Mesendoderm (in vitro differentiated cells): ENCODE measurements at regions not wholly inside any gene's neighbourhood (a gene's known extent, or its start where the extent isn't known, plus 50 kb on each side); places are given as distances from the start of the nearest gene placed in this dataset.
"Not testable (repeated sequence)": the region's sequence is repeated elsewhere in the genome, so short reads cannot be mapped to it uniquely, and the experiment has no call there.

Source experiments
- DNase-seq: peaks from one replicate; pipeline ENCODE4 v3.0.0; 2013
- H2AK5ac ChIP-seq: 2 replicates; pipeline ENCODE4 v1.6.1; 2013; ENCODE audit warnings: low read length, inconsistent platforms
- H2BK120ac ChIP-seq: 2 replicates; pipeline ENCODE4 v1.6.1; 2013; ENCODE audit warnings: low read depth, mild to moderate bottlenecking, low read length, moderate library complexity, mixed read lengths
- H2BK15ac ChIP-seq: replicated peaks from 2 replicates; pipeline ENCODE4 v1.6.1; 2013; ENCODE audit warnings: low read depth, mild to moderate bottlenecking, moderate library complexity
- H2BK5ac ChIP-seq: 2 replicates; pipeline ENCODE4 v1.6.1; 2013; ENCODE audit warnings: low read length, inconsistent platforms
- H3K18ac ChIP-seq: 2 replicates; pipeline ENCODE4 v1.6.1; 2013; ENCODE audit warnings: mild to moderate bottlenecking, low read length, mixed read lengths
- H3K23ac ChIP-seq: one replicate; pipeline ENCODE4 v1.6.1; 2013; ENCODE audit warnings: low read length
- H3K27ac ChIP-seq: 2 replicates; pipeline ENCODE4 v1.5.1; 2013; ENCODE audit warnings: low read depth, mild to moderate bottlenecking, inconsistent platforms, low read length, moderate library complexity
- H3K27me3 ChIP-seq: 2 replicates; pipeline ENCODE4 v1.6.1; 2013; ENCODE audit warnings: low read length, control low read depth, mild to moderate bottlenecking, inconsistent platforms; ENCODE audit not compliant: insufficient read depth, poor library complexity
- H3K36me3 ChIP-seq: 2 replicates; pipeline ENCODE4 v1.6.1; 2013; ENCODE audit warnings: low read length, inconsistent platforms; ENCODE audit not compliant: control insufficient read depth, insufficient read depth
- H3K4ac ChIP-seq: one replicate; pipeline ENCODE4 v1.6.1; 2013; ENCODE audit warnings: low read depth, mild to moderate bottlenecking, low read length, moderate library complexity
- H3K4me1 ChIP-seq: 2 replicates; pipeline ENCODE4 v1.6.1; 2013; ENCODE audit warnings: low read depth, low read length, inconsistent platforms; ENCODE audit not compliant: control insufficient read depth
- H3K4me2 ChIP-seq: 2 replicates; pipeline ENCODE4 v1.6.1; 2013; ENCODE audit warnings: low read length
- H3K4me3 ChIP-seq: 2 replicates; pipeline ENCODE4 v1.5.1; 2013; ENCODE audit warnings: mild to moderate bottlenecking, low read length
- H3K56ac ChIP-seq: one replicate; pipeline ENCODE4 v1.6.1; 2013; ENCODE audit warnings: low read length
- H3K79me1 ChIP-seq: 2 replicates; pipeline ENCODE4 v1.6.1; 2013; ENCODE audit warnings: low read length, inconsistent platforms
- H3K79me2 ChIP-seq: 2 replicates; pipeline ENCODE4 v1.6.1; 2013; ENCODE audit warnings: mild to moderate bottlenecking, low read length; ENCODE audit not compliant: control insufficient read depth, insufficient read depth
- H3K9ac ChIP-seq: 2 replicates; pipeline ENCODE4 v1.6.1; 2013; ENCODE audit warnings: low read length, inconsistent platforms
- H4K5ac ChIP-seq: one replicate; pipeline ENCODE4 v1.6.1; 2013; ENCODE audit warnings: low read length
- H4K8ac ChIP-seq: one replicate; pipeline ENCODE4 v1.6.1; 2013; ENCODE audit warnings: low read depth, mild to moderate bottlenecking, control low read depth, low read length, moderate library complexity
- WGBS: extraction: QIAGEN DNeasy Blood & Tissue Kit; methylation state at CpG from one replicate; pipeline ENCODE4 v1.1.7; 2013; ENCODE audit warnings: low lambda C conversion rate, missing lambda C conversion rate; ENCODE audit not compliant: insufficient coverage; ENCODE audit errors: extremely low coverage; 5-methylcytosine and 5-hydroxymethylcytosine counted together

DNA sequence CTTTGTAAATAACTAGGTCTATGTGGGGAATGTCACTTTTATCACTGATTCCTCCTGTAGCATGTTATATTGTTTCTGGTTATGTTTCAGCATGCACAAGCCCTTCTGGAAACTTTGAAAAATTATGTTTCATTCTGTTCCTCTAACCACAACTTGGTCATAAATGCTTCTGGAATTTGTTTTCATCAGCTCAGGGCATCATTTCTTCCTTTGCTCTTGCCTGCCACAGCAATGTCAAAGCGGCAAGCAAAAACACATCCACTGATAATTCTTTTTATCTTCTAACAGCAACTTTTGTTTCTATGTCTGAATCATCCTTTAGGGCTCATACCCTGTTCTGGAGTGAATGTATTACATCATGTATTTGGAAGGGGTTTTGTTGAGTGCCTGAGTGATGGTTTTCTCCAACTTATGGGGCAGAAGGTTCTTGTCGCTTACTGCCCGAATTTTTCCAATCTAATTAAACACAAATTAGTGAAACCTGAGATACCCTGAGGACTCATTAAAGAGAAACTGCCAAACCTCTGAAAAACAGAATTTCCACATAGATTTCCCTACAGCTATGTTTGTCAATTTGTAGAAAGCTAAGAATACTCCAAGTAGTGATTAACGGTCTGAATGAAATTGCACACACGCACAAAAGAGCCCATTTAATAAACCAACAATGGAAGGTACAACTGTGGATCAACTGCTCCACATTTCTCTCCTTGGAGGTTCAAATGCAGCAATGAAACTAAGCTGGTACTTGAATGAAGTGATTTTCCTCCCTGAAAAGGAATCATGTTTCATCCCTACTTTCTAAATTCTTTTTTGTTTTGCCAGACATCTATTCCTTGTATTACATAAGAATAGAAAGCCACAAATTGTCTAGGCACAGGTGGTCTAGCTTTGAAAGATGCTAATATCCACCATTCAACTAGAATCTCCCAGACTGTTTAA lies 173.5 kb upstream of the KRR1 start:
- no peaks in the 10 kb centered on the region for H3K4me1 ChIP-seq
- H3K27ac ChIP-seq = no peak overlapping the region
- H2AK5ac ChIP-seq = no peak overlapping the region
- H3K56ac ChIP-seq = no peak overlapping the region
- no peak overlapping the region for H3K9ac ChIP-seq
- no peaks in the 10 kb centered on the region for H3K79me1 ChIP-seq
- no peak for DNase-seq
- H4K8ac ChIP-seq = no peak overlapping the region
- H3K36me3 ChIP-seq = no peaks in the 10 kb centered on the region
- no peak overlapping the region for H3K18ac ChIP-seq
- no peak overlapping the region for H4K5ac ChIP-seq
- no CpG with 5 or more reads among the region's 5 CpGs for WGBS
- H3K4me2 ChIP-seq = no peak overlapping the region
- no peak overlapping the region for H2BK15ac ChIP-seq
- H2BK120ac ChIP-seq = no peak overlapping the region
- no peaks in the 10 kb centered on the region for H3K79me2 ChIP-seq
- no peak overlapping the region for H2BK5ac ChIP-seq
- H3K4ac ChIP-seq = no peak overlapping the region
- no peak overlapping the region for H3K4me3 ChIP-seq
- H3K27me3 ChIP-seq = no peaks in the 10 kb centered on the region
- H3K23ac ChIP-seq = no peak overlapping the region

DNA sequence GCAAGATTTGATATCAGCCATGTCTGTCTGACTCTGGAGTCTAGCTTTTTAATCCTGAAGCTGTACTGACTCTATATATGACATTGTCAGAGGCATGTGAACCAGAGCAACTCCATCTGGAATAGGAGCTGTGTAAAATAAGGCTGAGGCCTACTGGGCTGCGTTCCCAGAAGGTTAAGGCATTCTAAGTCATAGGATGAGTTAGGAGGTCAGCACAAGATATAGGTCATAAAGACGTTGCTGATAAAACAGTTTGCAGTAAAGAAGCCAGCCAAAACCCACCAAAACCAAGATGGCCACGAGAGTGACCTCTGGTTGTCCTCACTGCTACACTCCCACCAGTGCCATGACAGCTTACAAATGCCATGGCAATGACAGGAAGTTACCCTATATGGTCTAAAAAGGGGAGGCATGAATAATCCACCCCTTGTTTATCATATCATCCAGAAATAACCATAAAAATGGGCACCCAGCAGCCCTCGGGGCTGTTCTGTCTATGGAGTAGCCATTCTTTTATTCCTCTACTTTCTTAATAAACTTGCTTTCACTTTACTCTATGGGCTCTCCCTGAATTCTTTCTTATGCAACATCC lies 172.7 kb upstream of the KRR1 start:
- H3K79me1 ChIP-seq, H3K4me3 ChIP-seq, H3K27me3 ChIP-seq, H4K8ac ChIP-seq, H3K27ac ChIP-seq, H3K23ac ChIP-seq, H3K18ac ChIP-seq, H2BK15ac ChIP-seq, H2BK5ac ChIP-seq, H3K56ac ChIP-seq, H3K4ac ChIP-seq, H3K79me2 ChIP-seq, H3K4me2 ChIP-seq, H2BK120ac ChIP-seq, H3K9ac ChIP-seq, DNase-seq, H3K36me3 ChIP-seq, H4K5ac ChIP-seq, H3K4me1 ChIP-seq, H2AK5ac ChIP-seq: not testable (repeated sequence)
- no CpG with 5 or more reads among the region's 4 CpGs for WGBS

DNA sequence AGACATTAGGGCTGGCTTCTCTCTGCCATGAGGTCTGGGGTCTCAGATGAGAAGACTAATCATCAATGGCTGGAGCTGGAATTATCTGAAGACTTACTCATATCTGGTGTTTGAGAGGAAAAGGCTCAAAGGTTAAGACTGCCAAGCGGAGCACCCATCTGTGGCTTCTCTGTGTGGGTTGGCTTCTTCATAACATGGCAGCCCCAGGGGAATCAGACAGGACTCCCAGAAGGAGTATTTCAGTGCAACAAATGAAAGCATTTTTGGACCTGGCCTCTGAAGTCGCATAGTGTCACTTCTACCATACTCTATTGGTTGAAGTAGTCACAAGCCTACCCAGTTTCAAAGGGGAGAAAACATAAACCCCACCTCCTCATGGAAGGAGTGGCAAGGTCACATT lies 171.8 kb upstream of the KRR1 start:
- Histone ChIP-seq H3K56ac (no peak overlapping the region), H3K27ac (no peak overlapping the region), H3K4me1 (no peaks in the 10 kb centered on the region), H3K79me1 (no peaks in the 10 kb centered on the region), H4K5ac (no peak overlapping the region), H3K9ac (no peak overlapping the region), H3K4me3 (no peak overlapping the region), H2AK5ac (no peak overlapping the region), H3K79me2 (no peaks in the 10 kb centered on the region), H3K18ac (no peak overlapping the region), H3K4me2 (no peak overlapping the region), H2BK5ac (no peak overlapping the region), H2BK120ac (no peak overlapping the region), H3K4ac (no peak overlapping the region), H4K8ac (peak overlapping the region; percentile 56), H3K36me3 (no peaks in the 10 kb centered on the region), H3K27me3 (no peaks in the 10 kb centered on the region), H2BK15ac (no peak overlapping the region), H3K23ac (no peak overlapping the region)
- WGBS = no CpG with 5 or more reads among the region's 2 CpGs
- no peak for DNase-seq

DNA sequence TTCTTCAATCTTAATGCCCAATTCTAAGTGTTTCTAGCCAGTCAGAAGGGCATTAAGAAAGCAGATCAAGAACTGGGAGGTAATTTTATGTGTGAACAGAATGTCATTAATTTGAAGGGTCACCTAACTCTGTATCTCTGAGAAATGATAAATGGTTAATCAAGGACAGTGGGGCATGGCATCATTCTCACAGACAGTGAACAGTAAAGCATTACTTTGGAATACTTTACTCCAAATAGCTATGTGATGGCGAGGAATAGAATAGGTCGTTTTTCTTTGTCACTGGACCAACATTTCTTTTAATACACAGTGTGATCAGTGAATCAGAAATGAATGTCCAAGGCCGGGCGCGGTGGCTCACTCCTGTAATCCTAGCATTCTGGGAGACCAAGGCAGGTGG lies 166.1 kb upstream of the KRR1 start:
- Histone ChIP-seq H3K36me3 (no peaks in the 10 kb centered on the region), H2AK5ac (no peak overlapping the region), H3K79me2 (no peaks in the 10 kb centered on the region), H3K4me1 (no peaks in the 10 kb centered on the region), H3K18ac (no peak overlapping the region), H3K27ac (no peak overlapping the region), H3K4me2 (no peak overlapping the region), H3K56ac (no peak overlapping the region), H2BK120ac (no peak overlapping the region), H3K4me3 (no peak overlapping the region), H3K79me1 (no peaks in the 10 kb centered on the region), H2BK5ac (no peak overlapping the region), H3K23ac (no peak overlapping the region), H3K9ac (no peak overlapping the region), H4K5ac (no peak overlapping the region), H3K4ac (no peak overlapping the region), H2BK15ac (no peak overlapping the region), H4K8ac (no peak overlapping the region), H3K27me3 (no peaks in the 10 kb centered on the region)
- no peak for DNase-seq
- no CpG with 5 or more reads among the region's 5 CpGs for WGBS

DNA sequence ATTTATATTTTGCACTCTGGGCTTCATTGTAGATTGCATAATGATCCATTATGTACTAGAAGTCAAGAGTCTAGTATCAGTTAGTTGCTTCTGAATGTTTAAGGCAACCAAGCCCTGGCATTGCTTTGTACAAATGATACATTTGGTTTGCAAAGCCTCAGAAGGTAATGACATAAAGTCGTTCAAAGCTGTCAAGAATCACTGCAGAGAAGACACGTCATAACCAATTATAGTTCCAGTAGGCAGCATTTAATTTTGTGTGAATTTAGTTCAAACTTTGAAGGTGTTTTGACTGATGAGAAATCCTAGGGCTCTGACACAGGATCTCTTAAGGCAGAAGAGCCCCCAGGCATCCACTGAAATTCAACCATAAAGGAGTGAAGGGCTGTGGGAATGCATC lies 163.0 kb upstream of the KRR1 start:
- Histone ChIP-seq H3K4me3 (no peak overlapping the region), H3K79me1 (no peaks in the 10 kb centered on the region), H3K4ac (no peak overlapping the region), H3K27ac (no peak overlapping the region), H3K27me3 (no peaks in the 10 kb centered on the region), H3K4me1 (no peaks in the 10 kb centered on the region), H3K36me3 (no peaks in the 10 kb centered on the region), H2AK5ac (no peak overlapping the region), H3K18ac (no peak overlapping the region), H3K9ac (no peak overlapping the region), H3K23ac (no peak overlapping the region), H3K4me2 (no peak overlapping the region), H4K5ac (no peak overlapping the region), H2BK5ac (no peak overlapping the region), H2BK15ac (no peak overlapping the region), H4K8ac (no peak overlapping the region), H2BK120ac (no peak overlapping the region), H3K56ac (no peak overlapping the region), H3K79me2 (no peaks in the 10 kb centered on the region)
- no peak for DNase-seq
- WGBS = no CpG with 5 or more reads among the region's 2 CpGs
